ENCODE measurements at regions not wholly inside any gene's neighbourhood (a gene's known extent, or its start where the extent isn't known, plus 50 kb on each side); places are given as distances from the start of the nearest gene placed in this dataset.
"Not testable (repeated sequence)": the region's sequence is repeated elsewhere in the genome, so short reads cannot be mapped to it uniquely, and the experiment has no call there.

DNA sequence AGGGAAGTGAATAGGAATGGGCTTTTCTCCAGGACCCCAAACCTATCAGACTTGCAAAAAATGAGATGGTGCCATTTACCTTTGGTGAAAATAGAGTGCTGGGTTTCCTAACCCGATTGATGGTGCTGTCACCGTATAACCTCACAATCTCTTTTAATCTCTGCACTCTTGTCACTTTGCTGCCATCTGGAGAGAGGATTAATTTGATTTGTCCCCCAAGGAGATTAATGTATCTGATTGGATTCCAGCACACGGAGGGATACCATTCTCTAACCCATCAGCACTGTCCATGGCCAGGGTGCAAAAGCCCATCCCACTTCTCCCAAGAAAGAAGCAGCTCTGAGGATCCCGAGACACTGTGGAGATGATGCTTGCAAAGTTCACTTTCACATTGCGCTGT, 86.3 kb upstream of the NFE2L3 start:
- DNase-seq: no peak

DNA sequence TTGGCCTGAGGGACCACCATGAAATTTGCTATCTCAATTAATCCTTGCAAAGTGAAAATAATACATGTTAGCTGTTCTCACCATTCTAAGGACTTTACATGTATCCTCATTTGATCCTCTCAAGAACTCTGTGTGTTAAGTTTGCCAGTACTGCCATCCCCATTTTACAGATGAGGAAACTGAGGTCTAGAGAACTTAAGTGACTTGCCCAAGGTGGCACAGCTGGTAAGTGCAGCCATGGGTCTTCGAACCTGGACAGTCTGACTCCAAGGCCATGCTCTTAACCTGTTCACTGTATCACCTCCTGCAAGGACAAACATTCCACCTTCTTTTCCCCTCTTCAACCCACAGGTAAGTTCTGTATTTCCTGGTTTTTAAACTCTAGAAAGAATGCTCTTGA, 85.3 kb upstream of the NFE2L3 start:
- no peak for DNase-seq

GRCh38 chr7:26070290-26070689, 81.7 kb upstream of the NFE2L3 start:
- DNase-seq: no peak

DNA sequence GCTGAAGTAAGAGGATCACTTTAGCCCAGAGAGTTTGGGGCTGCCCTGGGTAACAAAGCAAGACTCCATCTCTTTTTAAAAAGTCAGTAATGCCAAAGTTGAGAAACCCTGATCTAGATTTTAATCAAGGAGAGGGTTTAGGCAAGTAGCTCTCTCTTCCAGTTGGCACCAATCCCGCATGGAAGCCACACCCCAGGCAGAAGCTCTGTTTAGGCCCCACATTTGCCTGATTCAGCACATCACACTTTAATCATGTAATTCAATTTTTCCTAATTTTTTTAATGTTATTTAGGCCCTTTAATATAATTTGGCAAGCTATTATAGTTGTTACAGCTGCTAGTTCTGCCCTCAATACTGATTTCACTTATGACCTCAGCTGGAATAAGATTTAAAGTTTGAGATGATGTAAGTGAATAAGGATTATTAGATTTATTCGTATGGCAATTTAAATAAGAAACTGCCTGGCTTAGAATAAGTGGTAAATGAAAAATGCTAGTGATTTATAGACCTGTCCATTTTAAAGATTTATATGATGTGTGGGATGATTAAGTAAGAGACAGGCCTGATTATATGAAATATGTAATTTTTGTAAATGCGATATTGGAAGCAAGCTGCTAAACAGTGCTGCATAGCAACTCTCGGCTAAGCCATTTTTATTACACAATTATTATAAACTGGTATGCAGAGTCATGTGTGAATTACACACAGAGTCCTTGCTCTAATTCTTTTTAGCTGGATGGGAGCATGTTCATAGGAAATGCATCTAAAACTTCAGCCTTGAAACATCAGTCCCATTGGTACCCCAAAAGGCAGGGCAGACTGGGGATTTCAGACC, 80.2 kb upstream of the NFE2L3 start:
- no peak for DNase-seq

DNA sequence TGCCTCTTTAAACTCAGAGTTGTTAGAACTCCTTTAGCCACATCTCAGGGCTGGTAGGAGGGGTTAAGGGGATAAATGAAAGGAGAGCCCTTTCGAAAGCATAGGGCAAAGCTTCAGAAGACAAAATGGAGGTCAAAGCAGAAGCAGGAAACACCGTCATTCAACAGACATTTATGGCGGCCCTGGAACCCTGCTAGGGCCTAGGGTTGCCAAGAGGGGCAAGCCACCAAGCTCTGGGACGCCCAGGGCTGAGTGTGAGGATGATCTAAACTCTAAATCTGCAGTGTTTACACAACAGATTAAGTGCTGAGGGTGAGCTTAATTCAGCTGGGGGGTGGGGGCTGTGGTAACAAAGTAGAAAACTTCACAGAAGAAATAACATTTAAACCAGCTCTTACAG, 79.0 kb upstream of the NFE2L3 start:
- no peak for DNase-seq

DNA sequence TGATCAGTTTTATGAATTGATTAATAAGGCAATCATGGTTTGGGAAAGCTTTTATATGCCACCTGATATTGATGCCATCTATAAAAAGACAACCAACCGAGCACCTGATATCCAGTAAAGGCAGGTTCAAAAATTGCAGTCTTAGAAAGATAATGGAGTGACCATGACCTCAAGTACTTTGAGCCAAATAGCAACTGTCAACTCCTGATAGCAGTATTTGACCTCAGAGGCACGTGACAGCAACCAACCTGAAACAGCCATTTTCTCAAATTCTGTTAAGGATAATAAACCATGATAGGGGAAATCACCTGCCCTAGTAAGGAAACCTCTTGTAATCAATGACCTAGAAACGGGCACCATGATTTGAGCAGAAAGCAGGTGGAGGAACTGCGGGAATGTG, 77.1 kb upstream of the NFE2L3 start:
- DNase-seq: no peak

GRCh38 chr7:26076691-26077090, 75.3 kb upstream of the NFE2L3 start:
- no peak for DNase-seq

DNA sequence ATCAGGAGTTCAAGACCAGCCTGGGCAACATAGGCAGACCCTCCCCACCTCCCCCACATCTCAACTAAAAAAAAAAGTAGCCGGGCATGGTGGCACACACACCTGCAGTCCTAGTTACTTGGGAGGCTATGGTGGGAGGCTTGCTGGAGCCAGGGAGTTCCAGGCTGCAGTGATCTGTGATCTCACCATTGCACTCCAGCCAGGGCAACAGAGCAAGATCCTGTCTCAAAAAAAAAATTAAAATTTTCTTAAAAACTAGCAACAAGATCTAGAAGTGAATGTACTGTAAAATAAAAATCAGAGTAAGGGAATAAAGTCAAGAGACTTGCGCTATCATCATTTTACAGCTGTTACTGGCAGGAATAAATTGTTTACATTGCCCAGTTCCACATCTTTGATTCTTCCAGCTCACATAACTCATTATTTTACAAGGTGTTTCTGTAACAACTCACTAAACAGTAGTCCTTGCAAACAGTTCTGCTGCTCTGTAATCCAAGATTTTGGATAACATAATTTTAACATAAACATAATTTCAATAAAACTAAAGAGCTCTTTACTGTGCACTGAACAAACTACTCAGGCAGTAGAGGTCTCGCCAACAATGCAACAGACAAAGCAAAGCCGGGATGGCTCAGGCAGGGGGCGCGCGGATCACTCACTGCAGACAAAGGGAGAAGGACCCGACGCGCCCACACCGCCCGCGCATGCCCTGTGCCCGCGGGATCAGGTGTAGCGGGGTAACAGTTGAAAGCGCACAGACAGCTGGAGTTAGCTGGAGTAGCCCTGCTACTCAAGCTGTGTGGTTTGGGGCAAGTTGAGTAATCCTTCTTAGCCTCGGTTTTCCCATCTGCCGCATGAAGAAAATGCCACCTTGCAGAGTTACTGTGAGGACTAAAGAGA, 73.3 kb upstream of the NFE2L3 start:
- DNase-seq: peak; percentile 81

DNA sequence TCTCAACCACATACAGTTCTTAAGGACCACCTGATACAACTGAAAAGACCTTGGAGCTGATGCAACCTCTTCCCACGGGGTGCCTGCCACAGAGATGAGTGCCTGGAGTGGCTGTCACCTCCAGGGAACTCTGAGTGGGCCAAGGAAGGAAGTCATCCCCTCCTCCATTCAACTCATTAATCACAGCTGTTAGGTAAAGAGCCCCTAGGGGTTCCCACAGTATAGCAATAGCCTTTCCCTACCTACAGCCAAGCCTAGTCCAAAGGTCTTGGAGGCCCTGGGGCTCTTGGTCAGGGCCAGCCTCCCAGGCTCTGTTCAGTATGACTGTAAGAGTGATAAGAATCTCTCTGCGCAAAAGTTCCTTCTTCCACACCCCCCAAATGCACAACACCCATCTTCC, 70.4 kb upstream of the NFE2L3 start:
- no peak for DNase-seq

DNA sequence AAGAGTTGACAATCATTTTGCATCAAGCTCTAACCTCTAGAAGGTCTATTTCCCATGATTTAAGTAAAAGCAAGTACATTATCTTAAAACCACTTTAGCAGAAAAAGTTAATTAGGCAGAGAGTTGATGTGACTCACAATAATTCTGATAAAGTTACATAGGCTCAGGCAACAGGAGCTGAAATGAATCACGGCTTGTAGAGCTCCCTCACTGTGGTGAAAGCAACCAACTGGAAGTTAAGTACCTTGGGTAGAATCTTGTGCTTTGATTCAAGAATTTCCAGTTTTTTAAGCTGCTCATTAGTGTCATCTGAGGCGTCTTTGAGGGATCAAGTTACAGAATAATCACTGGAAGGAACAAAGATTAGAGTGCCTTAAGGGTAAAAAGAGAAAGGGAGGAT, 68.9 kb upstream of the NFE2L3 start:
- DNase-seq: no peak

- DNase-seq: no peak
Measured at GRCh38 chr7:26084418-26084817, 67.6 kb upstream of the NFE2L3 start.

DNA sequence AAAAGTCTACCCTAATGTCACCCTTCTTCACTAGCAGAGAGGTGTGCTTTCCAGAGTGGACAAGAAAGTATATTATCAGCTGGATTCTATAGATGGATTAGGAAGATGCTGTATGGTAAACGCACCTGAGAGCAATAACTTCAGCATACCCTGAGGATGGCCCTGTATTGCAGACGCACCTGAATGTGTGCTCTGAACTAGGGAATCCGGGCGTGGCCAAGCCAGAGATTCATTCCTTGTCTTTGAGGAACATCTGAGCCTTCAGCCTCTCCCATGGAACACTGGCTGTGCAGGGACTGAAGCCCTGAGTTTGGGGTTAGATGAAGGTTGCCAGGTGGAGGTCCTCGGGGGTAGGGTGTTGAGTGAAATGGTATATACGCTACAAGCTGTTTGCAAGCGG, 66.2 kb upstream of the NFE2L3 start:
- DNase-seq: no peak

DNA sequence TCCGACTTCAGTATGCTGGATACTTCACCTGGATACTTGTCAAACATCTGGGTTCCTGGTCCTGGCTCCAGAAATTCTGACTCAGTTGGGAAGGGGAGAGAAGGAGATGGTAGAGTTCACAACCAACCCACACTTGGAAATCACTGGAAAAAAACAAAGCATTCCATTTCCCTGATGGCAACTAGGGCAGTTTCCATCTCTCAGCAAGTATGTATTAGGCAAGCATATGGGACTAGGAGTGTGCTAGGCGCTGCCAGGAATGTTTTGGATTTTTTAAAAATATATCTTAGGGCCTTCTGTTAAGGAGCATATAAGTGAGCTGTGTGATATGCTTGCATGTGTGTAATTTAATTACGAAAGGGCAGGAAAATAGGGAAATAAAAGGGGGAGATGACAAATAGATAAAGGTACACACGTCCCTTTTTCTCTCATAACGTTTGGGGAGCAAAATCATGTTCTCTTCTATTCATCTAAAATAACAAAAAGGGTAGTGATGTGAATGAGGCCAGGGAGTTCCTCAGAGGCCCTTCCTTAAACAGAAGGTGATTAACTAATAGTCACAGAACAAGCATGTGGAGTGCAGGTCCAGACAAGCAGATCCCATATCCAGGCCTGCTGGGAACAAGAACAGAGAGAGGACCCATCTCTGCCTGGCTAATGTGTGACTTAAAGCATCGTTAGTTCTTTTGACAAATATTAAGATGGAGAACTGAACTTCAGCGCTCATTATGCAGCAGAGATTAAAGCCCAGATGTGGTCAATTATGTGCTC, 64.5 kb upstream of the NFE2L3 start:
- no peak for DNase-seq

GRCh38 chr7:26089469-26089868, 62.5 kb upstream of the NFE2L3 start:
- DNase-seq: not testable (repeated sequence)

DNA sequence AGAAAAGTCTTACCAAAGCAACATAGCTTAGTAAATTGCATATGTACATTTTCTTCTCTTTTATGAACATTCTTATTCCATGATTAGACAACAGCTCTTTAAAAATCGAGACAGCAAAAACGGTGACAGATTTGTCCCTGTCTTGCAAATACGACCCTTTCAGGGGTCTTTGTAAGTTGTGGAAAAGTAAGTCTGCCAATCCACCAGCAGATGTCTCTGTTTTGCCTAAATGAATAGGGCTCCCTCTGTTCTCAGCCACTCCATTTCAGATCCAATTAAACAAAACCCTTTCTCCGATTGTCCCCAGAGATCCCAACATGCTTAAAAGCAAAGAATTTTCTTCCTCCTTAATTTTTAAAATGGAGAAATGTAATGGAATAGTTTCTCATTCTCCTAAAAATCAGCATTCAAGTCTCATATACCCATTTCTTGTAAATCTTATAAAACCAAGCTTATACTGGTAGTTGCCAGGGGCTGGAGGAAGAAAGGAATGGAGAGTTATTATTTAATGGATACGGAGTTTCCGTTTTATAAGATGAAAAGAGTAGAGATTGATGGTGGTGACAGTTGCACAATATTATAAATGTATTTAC, 61.0 kb upstream of the NFE2L3 start:
- peak; percentile 62 for DNase-seq

GRCh38 chr7:26091933-26092332, 60.1 kb upstream of the NFE2L3 start:
- DNase-seq: no peak

GRCh38 chr7:26093023-26093422, 59.0 kb upstream of the NFE2L3 start:
- no peak for DNase-seq

GRCh38 chr7:26096136-26096535, 55.9 kb upstream of the NFE2L3 start:
- no peak for DNase-seq

DNA sequence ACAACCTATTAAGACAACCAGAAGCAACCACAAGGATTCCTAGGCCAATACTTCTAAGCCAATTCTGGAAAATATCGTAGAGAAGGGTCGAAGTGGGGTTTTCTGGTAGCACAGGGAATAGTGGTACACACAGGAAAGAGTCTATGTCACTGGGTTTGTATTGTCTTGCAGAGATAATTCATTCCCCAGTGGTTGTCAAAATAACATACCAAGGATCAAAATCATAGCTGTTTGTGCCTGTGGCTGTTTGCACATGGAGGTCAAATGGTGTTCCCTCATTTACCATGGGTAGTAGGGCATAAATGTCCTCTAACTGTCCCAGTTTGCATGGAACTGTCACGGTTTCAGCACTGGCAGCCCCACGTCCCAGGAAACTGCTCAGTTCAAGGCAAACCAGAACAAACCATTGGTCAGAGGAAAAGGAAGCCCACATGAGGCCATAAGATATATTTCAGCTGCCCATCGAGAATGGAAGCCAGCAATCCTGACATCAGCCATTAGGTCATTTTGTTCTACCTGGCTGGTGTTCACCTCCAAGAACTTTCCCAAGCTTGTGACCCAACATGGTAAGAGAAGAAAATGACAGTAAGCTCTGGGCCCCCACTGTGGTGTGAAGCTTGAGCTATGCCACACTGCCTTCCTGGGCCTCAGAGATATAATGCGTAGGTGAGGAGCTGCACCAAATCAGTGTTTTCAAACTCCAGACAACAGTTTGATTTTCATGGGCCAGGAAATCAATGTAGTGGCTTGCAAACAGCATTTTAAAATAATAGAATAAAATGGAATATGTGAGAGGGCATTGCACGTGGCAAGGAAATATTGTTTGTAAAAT, 53.9 kb upstream of the NFE2L3 start:
- no peak for DNase-seq

GRCh38 chr7:26099236-26099635, 52.8 kb upstream of the NFE2L3 start:
- no peak for DNase-seq

DNA sequence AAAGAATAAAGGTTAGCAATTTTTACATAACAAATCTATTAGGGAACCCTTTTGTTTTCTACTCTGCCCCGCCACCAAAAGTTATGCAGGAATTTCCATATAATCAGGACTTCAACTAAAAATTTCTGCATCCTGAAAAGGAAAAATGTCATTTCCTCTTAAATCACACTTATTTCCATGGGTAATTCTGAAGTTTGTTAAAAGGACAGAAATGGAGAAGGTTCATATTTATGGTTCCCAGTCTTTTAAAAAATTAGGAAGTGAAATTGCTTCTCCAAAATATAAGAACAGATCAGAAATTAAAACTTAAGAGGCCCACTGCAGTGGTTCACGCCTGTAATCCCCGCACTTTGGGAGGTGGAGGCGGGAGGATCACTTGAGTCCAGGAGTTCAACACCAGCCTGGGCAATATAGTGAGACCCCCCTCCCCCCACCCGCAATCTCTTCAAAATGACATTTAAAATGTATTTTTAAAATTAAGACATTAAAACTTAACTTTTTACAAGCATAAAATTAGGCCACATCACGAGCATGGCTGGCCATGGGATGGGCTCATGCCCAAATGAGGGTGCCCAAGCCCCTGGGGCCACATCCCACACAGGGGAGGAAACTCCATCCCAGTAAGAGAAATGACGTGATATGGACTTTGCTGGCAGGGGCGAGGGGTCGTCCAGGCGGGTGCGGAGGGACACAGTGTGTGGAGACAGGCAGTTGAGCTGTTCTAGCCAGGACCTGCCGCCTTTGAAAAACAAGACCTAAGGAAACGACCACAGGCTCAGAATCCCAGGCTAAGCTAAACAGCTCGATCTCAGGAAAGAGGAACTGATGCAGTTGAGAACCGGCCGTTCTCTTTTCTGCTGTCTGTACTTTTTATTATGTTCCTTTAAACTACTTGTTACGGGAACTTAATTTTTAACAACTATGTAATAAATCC, 51.3 kb upstream of the NFE2L3 start:
- DNase-seq: no peak
